ENCODE measurements at regions not wholly inside any gene's neighbourhood (a gene's known extent, or its start where the extent isn't known, plus 50 kb on each side); places are given as distances from the start of the nearest gene placed in this dataset.

- TF ChIP-seq EZH2 (IDR thresholded peaks at IDR 0.05) (no peak), YY1 (IDR thresholded peaks at IDR 0.05; ENCODE audit: extremely low read depth, insufficient replicate concordance, low read depth, low read length) (no peak), POLR2A (IDR thresholded peaks at IDR 0.05; ENCODE audit: borderline replicate concordance, extremely low read depth, insufficient read depth, insufficient read length) (no peak), CTCF (IDR thresholded peaks at IDR 0.05 in 2 of 3, conservative IDR thresholded peaks at IDR 0.05 in 1 of 3; ENCODE audit: borderline replicate concordance in 1 of 3, insufficient read depth in 1 of 3, low read depth in 2 of 3, low read length in 2 of 3) (no peak), POLR2AphosphoS5 (IDR thresholded peaks at IDR 0.05; ENCODE audit: low read depth, low read length) (no peak), SRF (IDR thresholded peaks at IDR 0.05; ENCODE audit: low read depth) (no peak), ZNF274 (IDR thresholded peaks at IDR 0.05; ENCODE audit: low read depth, low read length) (no peak), RAD21 (IDR thresholded peaks at IDR 0.05; ENCODE audit: low read depth) (no peak), EGR1 (IDR thresholded peaks at IDR 0.05; ENCODE audit: low read depth) (no peak), CBX3 (IDR thresholded peaks at IDR 0.05; ENCODE audit: low read depth) (no peak), REST (IDR thresholded peaks at IDR 0.05; ENCODE audit: low read depth) (no peak), ZBTB33 (IDR thresholded peaks at IDR 0.05; ENCODE audit: extremely low read depth, insufficient replicate concordance, low read length) (no peak), MAX (IDR thresholded peaks at IDR 0.05) (no peak), FOSL1 (IDR thresholded peaks at IDR 0.05; ENCODE audit: low read depth) (no peak)
Observed at GRCh38 chr9:94016744-94017143, 61.6 kb upstream of the BARX1 start.
